GM19324 (cell line): ENCODE measurements at regions not wholly inside any gene's neighbourhood (a gene's known extent, or its start where the extent isn't known, plus 50 kb on each side); places are given as distances from the start of the nearest gene placed in this dataset.

Source experiments
- ATAC-seq: cut with Tn5 transposase; IDR thresholded peaks from one replicate; pipeline ENCODE4 v1.9.1; 2021; ENCODE audit warnings: mild to moderate bottlenecking, moderate library complexity; ENCODE audit not compliant: unreplicated experiment, low FRiP score

DNA sequence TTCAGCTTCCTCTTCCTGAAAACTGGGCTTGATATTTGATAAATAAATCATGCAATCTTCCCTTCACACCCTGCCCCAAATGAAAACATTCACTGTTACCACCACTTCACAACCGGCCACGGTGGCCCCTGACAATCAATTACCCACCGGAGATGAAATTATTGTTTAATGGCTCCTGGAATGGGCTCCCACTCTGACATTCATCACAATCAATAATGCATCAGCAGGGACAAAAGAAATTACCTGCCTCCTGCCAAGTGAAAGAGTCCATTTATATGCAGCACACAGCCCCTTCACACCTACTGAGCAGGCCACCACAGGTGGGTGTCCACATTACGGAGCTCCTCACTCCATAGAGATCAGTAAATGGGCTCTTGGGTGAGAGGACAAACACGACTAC is 193.5 kb upstream of the SNX19 start:
- no peak for ATAC-seq

DNA sequence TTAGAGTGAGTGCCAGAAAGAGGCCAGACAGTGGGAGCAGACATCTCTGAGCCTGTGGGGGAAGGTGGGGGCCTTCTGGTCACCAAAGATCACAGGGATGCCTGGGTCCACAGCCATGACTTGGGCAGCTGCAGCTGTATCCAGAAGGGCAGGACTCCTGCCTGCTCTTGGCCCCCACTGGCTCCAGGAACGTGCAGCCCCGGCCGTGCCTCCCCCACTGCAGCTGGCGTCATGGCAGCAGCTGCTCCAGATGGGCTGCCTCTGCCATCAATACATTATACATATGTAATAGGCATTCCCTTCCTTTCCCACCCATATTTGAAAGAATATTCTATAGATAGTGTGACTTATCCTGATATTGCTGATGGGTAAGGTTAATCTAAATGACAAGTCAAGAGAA is 195.5 kb upstream of the SNX19 start:
- ATAC-seq: no peak

DNA sequence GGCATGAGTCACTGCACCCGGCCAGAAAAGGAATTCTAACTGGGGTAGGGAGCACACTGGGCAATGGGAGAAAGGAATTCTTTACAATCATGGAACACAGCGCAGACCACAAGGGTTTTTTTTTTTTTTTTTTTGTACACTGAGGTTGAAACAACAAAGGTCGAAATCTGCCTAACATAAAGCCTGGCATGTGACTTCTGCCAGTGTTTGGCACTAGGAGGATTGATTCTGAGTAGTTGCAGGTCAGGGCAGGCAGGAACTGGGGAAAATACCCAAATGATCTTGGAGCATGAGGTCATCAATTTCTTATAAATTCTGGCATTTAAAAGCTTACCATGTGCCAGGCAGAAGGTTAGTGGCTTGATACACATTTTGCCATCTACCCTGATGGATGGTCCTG is 202.0 kb upstream of the SNX19 start:
- ATAC-seq: no peak

DNA sequence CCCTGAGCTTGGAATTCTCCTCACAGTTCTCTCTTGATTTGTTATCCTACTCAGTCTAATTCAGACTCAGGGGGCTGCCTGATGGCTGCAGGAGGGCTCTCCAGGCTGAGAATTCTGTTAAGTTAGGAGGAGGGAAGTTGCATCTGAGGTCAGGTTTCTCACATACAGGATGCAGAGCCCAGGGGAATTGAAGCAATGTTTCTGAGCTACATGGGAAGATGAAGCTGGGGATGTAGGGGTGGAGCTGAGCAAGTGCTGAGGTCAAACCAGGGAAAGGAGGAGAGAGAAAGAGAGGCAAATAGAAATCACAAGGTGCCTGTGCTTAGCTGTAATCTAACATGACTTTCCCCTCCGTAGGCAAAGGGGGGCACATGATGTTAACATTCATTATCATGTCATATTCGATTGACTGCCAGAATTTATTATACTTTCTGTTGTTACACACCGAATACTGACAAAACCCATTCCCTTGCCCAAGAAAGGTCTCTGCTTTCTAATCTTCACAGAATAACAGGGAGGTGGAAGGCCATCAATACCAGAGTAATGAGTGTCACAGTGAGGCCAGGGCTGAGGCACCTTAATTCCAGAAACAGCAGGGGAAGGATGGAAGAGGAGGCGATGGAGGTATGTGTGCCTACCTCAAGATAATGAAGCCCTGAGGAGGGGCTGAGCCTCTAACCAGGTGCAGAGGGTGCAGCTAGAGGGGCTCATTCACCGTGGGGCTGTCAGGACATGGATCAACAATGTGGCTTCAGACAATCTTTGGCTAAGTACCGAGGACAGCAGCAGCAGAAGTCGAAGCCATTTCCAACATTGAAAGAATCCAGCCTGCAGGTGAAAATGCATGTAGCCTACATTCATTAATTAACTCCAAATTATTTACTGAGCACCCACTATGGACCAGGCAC is 205.4 kb upstream of the SNX19 start:
- no peak for ATAC-seq

- no peak for ATAC-seq
Observed at GRCh38 chr11:131122448-131122847, 206.2 kb upstream of the SNX19 start.

DNA sequence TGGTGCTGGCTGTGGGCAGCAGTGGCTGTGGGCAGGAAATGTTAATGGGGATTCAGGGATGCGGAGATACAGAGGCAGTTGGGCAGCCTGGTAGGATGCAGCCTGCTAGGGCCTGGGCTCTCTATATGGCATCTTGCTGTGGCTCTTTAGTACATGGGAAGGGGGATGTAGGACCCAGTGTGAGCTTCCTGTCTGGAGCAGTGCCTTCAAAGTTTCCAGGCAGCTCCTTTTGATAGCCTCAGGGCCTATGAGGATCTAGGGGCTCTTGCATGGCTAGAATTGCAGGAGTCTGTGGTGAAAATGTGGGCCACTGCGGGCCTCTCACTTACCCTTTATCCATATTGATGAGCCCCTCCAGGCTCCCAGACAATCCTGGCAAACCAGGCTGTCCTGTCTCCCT is 213.2 kb upstream of the SNX19 start:
- ATAC-seq: no peak

- no peak for ATAC-seq
Observed at GRCh38 chr11:131135611-131136010, 219.3 kb upstream of the SNX19 start.

DNA sequence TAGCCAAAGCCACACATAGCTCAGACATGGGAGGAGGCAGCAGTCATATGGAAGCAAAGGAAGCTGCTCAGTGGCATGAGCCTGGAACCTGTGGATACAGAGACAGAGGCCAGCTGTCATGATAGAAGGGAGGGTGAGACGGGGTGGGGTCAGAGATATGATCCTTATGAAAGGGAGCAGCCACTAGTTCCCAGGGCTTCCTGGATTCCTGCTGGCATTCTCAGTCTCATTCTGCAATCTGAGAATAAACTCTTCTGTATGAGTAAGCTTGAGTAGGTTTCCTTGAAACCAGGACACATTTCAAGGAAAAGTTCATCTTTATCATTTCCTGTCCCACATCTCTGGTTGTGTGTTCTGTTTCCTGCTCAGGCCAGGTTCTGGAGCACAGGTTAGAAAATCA is 220.2 kb upstream of the SNX19 start:
- no peak for ATAC-seq

GRCh38 chr11:131137046-131137445 is 220.8 kb upstream of the SNX19 start:
- no peak for ATAC-seq

DNA sequence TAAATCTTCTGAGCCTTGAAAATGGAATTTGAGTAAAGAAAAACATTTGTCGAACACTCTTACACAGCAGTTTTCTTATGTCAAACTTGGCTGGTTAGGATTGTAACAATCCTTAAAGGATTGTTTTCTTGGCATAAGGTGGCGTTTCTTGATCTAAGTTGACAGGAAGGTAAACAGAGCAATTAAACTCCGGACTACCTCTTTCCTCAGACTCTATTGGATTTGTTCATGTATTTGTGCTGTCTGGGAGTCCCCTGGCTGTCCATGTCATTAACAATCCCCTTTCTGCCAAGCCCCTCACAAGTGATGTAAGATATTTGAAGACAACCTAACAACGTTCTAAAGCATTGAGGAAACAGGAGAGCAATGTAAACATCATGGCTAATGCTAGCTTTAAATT is 222.5 kb upstream of the SNX19 start:
- no peak for ATAC-seq

GRCh38 chr11:131145791-131146190 is 224.6 kb upstream of the NTM start:
- no peak for ATAC-seq

- ATAC-seq: no peak
Observed at GRCh38 chr11:131146827-131147490, 223.5 kb upstream of the NTM start.

- ATAC-seq: no peak
Observed at GRCh38 chr11:131154351-131154750, 216.1 kb upstream of the NTM start.

DNA sequence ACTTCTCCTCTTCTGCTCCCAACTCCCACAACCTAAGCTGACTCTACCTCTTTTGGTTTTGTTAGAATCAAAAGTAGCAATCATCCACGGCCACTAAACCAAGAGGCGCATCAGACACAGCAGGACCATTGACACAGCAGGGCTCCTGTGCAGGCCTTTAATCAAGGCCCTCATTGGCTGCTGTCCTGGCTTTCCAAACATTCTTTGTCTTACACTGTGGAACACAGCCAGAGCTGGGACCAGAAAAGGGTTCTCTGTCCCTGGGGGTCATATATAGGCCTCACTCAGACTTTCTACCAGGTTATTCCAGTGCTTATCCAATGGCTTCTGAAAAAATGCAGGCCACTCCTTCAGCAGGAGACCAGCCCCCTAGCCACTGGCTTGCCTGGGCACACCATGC is 212.7 kb upstream of the NTM start:
- no peak for ATAC-seq

- no peak for ATAC-seq
Observed at GRCh38 chr11:131160846-131161245, 209.6 kb upstream of the NTM start.

DNA sequence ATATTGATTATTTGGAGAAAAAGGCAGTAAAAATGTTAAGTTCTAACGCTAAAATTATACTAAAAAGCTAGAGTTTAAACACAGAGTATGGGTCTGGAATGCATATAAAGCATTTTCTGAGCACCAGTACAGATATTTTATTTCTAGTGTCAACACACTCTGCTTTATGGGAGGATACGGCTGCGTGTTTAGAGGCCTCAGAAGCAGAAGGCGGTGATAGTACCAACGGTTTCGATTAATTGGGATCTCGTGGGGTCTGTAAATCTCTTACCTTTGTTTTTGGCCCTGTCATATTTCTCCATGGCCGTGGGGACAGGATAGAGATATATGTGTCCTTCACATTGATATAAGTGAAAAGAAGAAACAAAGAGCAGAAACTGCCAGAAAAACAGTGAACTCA is 206.8 kb upstream of the NTM start:
- no peak for ATAC-seq

DNA sequence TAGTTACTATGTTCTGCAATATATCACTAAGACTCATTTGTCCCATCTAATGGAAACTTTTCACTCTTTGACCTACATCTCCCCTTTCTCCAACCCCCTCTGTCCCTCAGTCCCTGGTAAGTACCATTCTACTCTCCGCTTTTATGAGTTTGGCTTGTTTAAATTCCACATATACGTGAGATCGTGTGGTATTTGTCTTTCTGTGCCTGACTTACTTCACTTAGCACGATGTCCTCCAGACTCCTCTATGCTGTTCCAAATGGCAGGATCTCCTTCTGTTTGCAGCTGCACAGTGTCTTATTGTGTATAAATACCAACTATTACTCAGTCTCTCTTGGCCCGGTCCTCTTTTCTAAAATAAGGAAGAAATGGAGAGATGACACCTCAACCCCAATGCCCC is 205.4 kb upstream of the NTM start:
- no peak for ATAC-seq

- ATAC-seq: no peak
Observed at GRCh38 chr11:131168839-131169713, 201.3 kb upstream of the NTM start.

- ATAC-seq: no peak
Observed at GRCh38 chr11:131172011-131172410, 198.4 kb upstream of the NTM start.

GRCh38 chr11:131178020-131178419 is 192.4 kb upstream of the NTM start:
- ATAC-seq: no peak

DNA sequence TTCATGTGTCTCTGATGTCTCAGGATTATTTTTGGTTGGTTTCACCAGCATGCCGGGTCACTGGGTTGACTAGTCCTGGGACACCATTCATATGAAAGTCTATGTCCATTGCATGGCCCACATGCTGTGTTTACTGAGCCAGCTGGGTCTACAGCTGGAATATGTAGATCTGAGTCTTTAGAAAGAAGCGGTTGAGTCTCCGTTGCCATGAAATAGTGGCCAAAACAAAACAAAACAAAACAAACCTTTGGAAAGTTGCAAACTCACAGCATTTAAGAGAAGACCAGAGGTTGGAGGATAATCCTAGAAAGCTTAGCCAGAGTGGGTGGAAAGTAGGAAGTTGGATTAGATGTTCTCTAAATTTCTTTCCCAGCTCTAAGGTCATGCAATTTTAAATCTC is 191.8 kb upstream of the NTM start:
- ATAC-seq: no peak
